GM06990 (cell line): ENCODE measurements at regions not wholly inside any gene's neighbourhood (a gene's known extent, or its start where the extent isn't known, plus 50 kb on each side); places are given as distances from the start of the nearest gene placed in this dataset.

Source experiments
- DNase-seq: peaks from one replicate; pipeline ENCODE4 v3.0.0-alpha.2; 2011; ENCODE audit not compliant: insufficient read length; ENCODE audit errors: extremely low read depth
- H3K27me3 ChIP-seq: replicated peaks from 2 replicates; pipeline ENCODE4 v1.6.0; 2011; ENCODE audit warnings: low read length; ENCODE audit not compliant: control insufficient read depth, insufficient read depth
- H3K36me3 ChIP-seq: 2 replicates; pipeline ENCODE4 v1.5.1; 2011; ENCODE audit warnings: low read length; ENCODE audit not compliant: control insufficient read depth, insufficient read depth
- H3K4me3 ChIP-seq: replicated peaks from 2 replicates; pipeline ENCODE4 v1.5.1; 2011; ENCODE audit warnings: low read depth, mild to moderate bottlenecking, control low read depth, low read length
- TF ChIP-seq, protein P1 (sequence below): IDR thresholded peaks from 2 replicates; pipeline ENCODE4 v1.5.1; 2011; ENCODE audit warnings: low read length, control low read depth, mild to moderate bottlenecking, inconsistent platforms; ENCODE audit not compliant: insufficient read depth, poor library complexity, severe bottlenecking

- no peak for DNase-seq
- TF ChIP-seq, protein P1, sequence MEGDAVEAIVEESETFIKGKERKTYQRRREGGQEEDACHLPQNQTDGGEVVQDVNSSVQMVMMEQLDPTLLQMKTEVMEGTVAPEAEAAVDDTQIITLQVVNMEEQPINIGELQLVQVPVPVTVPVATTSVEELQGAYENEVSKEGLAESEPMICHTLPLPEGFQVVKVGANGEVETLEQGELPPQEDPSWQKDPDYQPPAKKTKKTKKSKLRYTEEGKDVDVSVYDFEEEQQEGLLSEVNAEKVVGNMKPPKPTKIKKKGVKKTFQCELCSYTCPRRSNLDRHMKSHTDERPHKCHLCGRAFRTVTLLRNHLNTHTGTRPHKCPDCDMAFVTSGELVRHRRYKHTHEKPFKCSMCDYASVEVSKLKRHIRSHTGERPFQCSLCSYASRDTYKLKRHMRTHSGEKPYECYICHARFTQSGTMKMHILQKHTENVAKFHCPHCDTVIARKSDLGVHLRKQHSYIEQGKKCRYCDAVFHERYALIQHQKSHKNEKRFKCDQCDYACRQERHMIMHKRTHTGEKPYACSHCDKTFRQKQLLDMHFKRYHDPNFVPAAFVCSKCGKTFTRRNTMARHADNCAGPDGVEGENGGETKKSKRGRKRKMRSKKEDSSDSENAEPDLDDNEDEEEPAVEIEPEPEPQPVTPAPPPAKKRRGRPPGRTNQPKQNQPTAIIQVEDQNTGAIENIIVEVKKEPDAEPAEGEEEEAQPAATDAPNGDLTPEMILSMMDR: no peak
- Histone ChIP-seq H3K27me3 (no peaks in the 10 kb centered on the region), H3K4me3 (no peak overlapping the region), H3K36me3 (no peaks in the 10 kb centered on the region)
These were observed 265.2 kb upstream of the B3GALT2 start for GRCh38 chr1:193451606-193452005.

GRCh38 chr1:193451001-193451400, 264.6 kb upstream of the B3GALT2 start:
- TF ChIP-seq, protein P1: no peak
- no peak overlapping the region for H3K4me3 ChIP-seq
- DNase-seq: no peak
- no peaks in the 10 kb centered on the region for H3K36me3 ChIP-seq
- H3K27me3 ChIP-seq: no peaks in the 10 kb centered on the region

DNA sequence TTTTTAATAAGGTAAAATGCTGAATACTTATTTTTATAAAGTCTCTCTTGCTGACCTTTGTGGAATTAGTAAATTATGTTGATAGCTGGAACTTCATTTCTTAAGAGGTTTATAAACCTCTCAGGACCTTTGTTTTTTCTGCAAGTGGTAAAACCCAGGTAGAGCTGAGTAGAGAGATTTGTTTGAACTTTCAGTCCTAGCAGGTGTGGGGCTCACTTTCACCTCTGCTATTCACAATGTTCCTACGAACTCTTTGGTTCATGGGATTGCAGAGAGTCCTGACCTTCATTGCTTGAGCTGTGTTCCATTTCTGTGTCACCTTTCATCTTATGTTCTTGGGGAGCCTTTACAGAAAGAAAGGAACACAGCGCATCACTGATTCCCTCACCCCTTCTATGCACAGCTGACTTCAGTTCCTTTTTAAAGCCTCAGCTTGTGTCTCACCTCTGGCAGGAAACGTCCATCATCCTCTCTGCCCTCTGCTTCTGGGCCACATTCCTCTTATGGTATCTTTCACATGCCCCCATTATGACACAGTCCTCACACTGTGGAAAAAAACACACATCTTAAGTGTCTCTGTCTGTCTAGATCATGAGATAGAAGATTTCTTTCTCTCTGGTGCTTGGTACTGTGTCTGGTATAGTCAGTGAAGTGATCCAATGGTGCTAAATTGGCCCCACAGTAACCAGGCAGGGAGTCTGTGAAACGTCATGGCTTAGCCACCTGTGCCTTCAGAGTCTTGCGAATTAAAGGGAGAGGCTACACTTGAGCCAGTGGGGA, 262.5 kb upstream of the B3GALT2 start:
- Histone ChIP-seq H3K36me3 (no peaks in the 10 kb centered on the region), H3K27me3 (no peaks in the 10 kb centered on the region), H3K4me3 (peak overlapping the region; percentile 14)
- TF ChIP-seq, protein P1: no peak
- peak; percentile 56 for DNase-seq

DNA sequence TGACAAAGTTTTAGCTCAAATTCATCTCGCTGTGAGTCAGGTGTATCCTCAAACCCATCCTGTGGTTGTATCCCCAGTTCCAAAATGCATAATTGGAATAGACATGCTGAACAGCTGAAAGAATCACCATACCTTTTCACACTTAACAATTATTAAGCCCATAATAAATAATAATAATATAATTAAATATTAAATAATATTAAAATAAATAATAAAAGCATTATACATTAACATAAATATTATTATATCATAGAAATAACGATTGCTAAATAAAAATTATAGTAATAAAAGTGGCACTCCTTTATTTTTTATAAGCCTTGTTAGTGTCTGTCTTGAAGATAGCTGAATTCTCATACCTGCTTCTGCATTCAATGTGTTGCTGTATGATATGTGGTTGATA, 257.5 kb upstream of the B3GALT2 start:
- Histone ChIP-seq H3K4me3 (no peak overlapping the region), H3K27me3 (no peaks in the 10 kb centered on the region), H3K36me3 (no peaks in the 10 kb centered on the region)
- no peak for DNase-seq
- TF ChIP-seq, protein P1: no peak

GRCh38 chr1:193438771-193439170, 252.4 kb upstream of the B3GALT2 start:
- Histone ChIP-seq H3K36me3 (no peaks in the 10 kb centered on the region), H3K27me3 (no peaks in the 10 kb centered on the region), H3K4me3 (no peak overlapping the region)
- TF ChIP-seq, protein P1: no peak
- peak; percentile 9 for DNase-seq
